Natural killer cell (primary cell): ENCODE measurements at regions not wholly inside any gene's neighbourhood (a gene's known extent, or its start where the extent isn't known, plus 50 kb on each side); places are given as distances from the start of the nearest gene placed in this dataset.

Experiments used
- ATAC-seq, 3 donors: fragments of 150-1000 bp in 2 of 3; fragments of 200-7000 bp in 1 of 3; cut with Tn5 transposase; 1 replicate in 1 of 3; 2 replicates in 2 of 3; pipeline ENCODE4 v1.10.0; 2021; ENCODE audit warnings: mild to moderate bottlenecking in 2 of 3, moderate library complexity in 2 of 3
- DNase-seq, 2 donors: peaks; one replicate each; pipeline versions ENCODE4 v3.0.0 to v3.0.0-alpha.2; 2013 to 2021; ENCODE audit warnings: mixed read lengths in 1 of 2
- H3K27ac ChIP-seq: one replicate; pipeline ENCODE4 v1.5.1; 2013; ENCODE audit warnings: mild to moderate bottlenecking, low read length
- H3K27me3 ChIP-seq: one replicate; pipeline ENCODE4 v1.6.1; 2013; ENCODE audit warnings: low read length; ENCODE audit not compliant: control insufficient read depth, insufficient read depth
- H3K36me3 ChIP-seq: one replicate; pipeline ENCODE4 v1.6.1; 2013; ENCODE audit warnings: low read length; ENCODE audit not compliant: control insufficient read depth, insufficient read depth
- H3K4me1 ChIP-seq: one replicate; pipeline ENCODE4 v1.6.1; 2013; ENCODE audit warnings: low read length; ENCODE audit not compliant: control insufficient read depth, insufficient read depth
- H3K4me3 ChIP-seq: one replicate; pipeline ENCODE4 v1.5.1; 2013; ENCODE audit warnings: low read length
- H3K9me3 ChIP-seq: one replicate; pipeline ENCODE4 v1.6.1; 2013; ENCODE audit warnings: low read length; ENCODE audit not compliant: control insufficient read depth, insufficient read depth
- H3K27ac Mint-ChIP-seq, 2 donors: one replicate each; pipeline ENCODE4 v1.8.0; 2022; ENCODE audit warnings: mild to moderate bottlenecking in 2 of 2, mixed read lengths in 2 of 2, moderate library complexity in 1 of 2
- H3K27me3 Mint-ChIP-seq, 2 donors: one replicate each; pipeline ENCODE4 v1.8.0; 2022; ENCODE audit warnings: low read depth in 2 of 2, mixed read lengths in 2 of 2
- H3K36me3 Mint-ChIP-seq: one replicate; pipeline ENCODE4 v1.8.0; 2022; ENCODE audit warnings: mixed read lengths
- H3K4me1 Mint-ChIP-seq, 2 donors: one replicate each; pipeline ENCODE4 v1.8.0; 2022; ENCODE audit warnings: mixed read lengths in 2 of 2
- H3K4me3 Mint-ChIP-seq: one replicate; pipeline ENCODE4 v1.8.0; 2022; ENCODE audit warnings: mild to moderate bottlenecking, moderate library complexity, mixed read lengths
- H3K9me3 Mint-ChIP-seq, 2 donors: one replicate each; pipeline ENCODE4 v1.8.0; 2022; ENCODE audit warnings: mixed read lengths in 2 of 2
- CTCF ChIP-seq: fragments of 200-600 bp; IDR thresholded peaks from one replicate; pipeline ENCODE4 v1.8.0; 2022; ENCODE audit warnings: antibody characterized with exemption
- WGBS: methylation state at CpG from one replicate; pipeline ENCODE4 v1.1.7; 2013; ENCODE audit warnings: missing lambda C conversion rate; ENCODE audit not compliant: insufficient coverage; 5-methylcytosine and 5-hydroxymethylcytosine counted together
- intact Hi-C: fragments of 100-400 bp; cut with micrococcal nuclease; formaldehyde crosslinking; loops from one replicate; pipeline ENCODE4 v1.14.2; 2022

- peaks cover 0 to 2% of the 10 kb centered on the region in 2 donors for H3K27me3 Mint-ChIP-seq
- no peaks in the 10 kb centered on the region for H3K36me3 Mint-ChIP-seq
- Histone ChIP-seq H3K4me1 (no peaks in the 10 kb centered on the region), H3K27ac (no peak overlapping the region), H3K36me3 (no peaks in the 10 kb centered on the region), H3K4me3 (no peak overlapping the region), H3K9me3 (no peaks in the 10 kb centered on the region), H3K27me3 (no peaks in the 10 kb centered on the region)
- no peak overlapping the region for H3K27ac Mint-ChIP-seq
- H3K4me3 Mint-ChIP-seq, result no peak overlapping the region
- H3K9me3 Mint-ChIP-seq, result peaks cover 0 to 2% of the 10 kb centered on the region in 2 donors
- no peak for DNase-seq
- no peak for ATAC-seq
- TF ChIP-seq CTCF, result no peak
- H3K4me1 Mint-ChIP-seq, result no peaks in the 10 kb centered on the region
- intact Hi-C loops, result no loop called here
- WGBS, result 19% methylated on average over 17 of the region's 17 CpGs
Observed at GRCh38 chr15:97692301-97693015, 268.0 kb upstream of the ARRDC4 start.

GRCh38 chr15:97694456-97694855 lies 266.0 kb upstream of the ARRDC4 start:
- whole genome bisulfite sequencing, result 90% methylated on average over 7 of the region's 7 CpGs
- Mint-ChIP-seq H3K36me3 (no peaks in the 10 kb centered on the region), H3K27me3 (peaks cover 0 to 2% of the 10 kb centered on the region in 2 donors), H3K4me3 (no peak overlapping the region), H3K9me3 (peaks cover 0 to 2% of the 10 kb centered on the region in 2 donors), H3K27ac (no peak overlapping the region), H3K4me1 (no peaks in the 10 kb centered on the region)
- H3K4me3 ChIP-seq, result no peak overlapping the region
- ATAC-seq (no peak), DNase-seq (no peak)
- H3K36me3 ChIP-seq, result no peaks in the 10 kb centered on the region
- H3K27me3 ChIP-seq, result no peaks in the 10 kb centered on the region
- intact Hi-C loops, result no loop called here
- no peaks in the 10 kb centered on the region for H3K9me3 ChIP-seq
- H3K27ac ChIP-seq, result no peak overlapping the region
- TF ChIP-seq CTCF, result no peak
- no peaks in the 10 kb centered on the region for H3K4me1 ChIP-seq

- H3K4me3 ChIP-seq, result no peak overlapping the region
- H3K4me1 Mint-ChIP-seq, result no peaks in the 10 kb centered on the region
- H3K27ac Mint-ChIP-seq, result no peak overlapping the region
- 96% methylated on average over 4 of the region's 5 CpGs for WGBS
- intact Hi-C loops, result no loop called here
- H3K27ac ChIP-seq, result no peak overlapping the region
- no peak overlapping the region for H3K4me3 Mint-ChIP-seq
- H3K36me3 Mint-ChIP-seq, result no peaks in the 10 kb centered on the region
- no peak for DNase-seq
- peaks cover 0 to 10% of the 10 kb centered on the region in 2 donors for H3K9me3 Mint-ChIP-seq
- no peaks in the 10 kb centered on the region for H3K36me3 ChIP-seq
- ATAC-seq, result no peak
- no peaks in the 10 kb centered on the region for H3K27me3 Mint-ChIP-seq
- peaks cover 3% of the 10 kb centered on the region for H3K9me3 ChIP-seq
- no peaks in the 10 kb centered on the region for H3K27me3 ChIP-seq
- no peak for TF ChIP-seq CTCF
- no peaks in the 10 kb centered on the region for H3K4me1 ChIP-seq
Observed at GRCh38 chr15:97703400-97703799, 257.1 kb upstream of the ARRDC4 start.

- no peak for TF ChIP-seq CTCF
- Mint-ChIP-seq H3K27ac (no peak overlapping the region), H3K4me3 (no peak overlapping the region), H3K27me3 (no peaks in the 10 kb centered on the region), H3K9me3 (peaks cover 0 to 10% of the 10 kb centered on the region in 2 donors), H3K4me1 (no peaks in the 10 kb centered on the region), H3K36me3 (no peaks in the 10 kb centered on the region)
- DNase-seq (no peak), ATAC-seq (no peak)
- 94% methylated on average over 1 of the region's 1 CpG for WGBS
- Histone ChIP-seq H3K27me3 (no peaks in the 10 kb centered on the region), H3K4me1 (no peaks in the 10 kb centered on the region), H3K36me3 (no peaks in the 10 kb centered on the region), H3K4me3 (no peak overlapping the region), H3K9me3 (peaks cover 3% of the 10 kb centered on the region), H3K27ac (no peak overlapping the region)
- intact Hi-C loops, result no loop called here
Observed at GRCh38 chr15:97706059-97706458, 254.4 kb upstream of the ARRDC4 start.
